ENCODE measurements at regions not wholly inside any gene's neighbourhood (a gene's known extent, or its start where the extent isn't known, plus 50 kb on each side); places are given as distances from the start of the nearest gene placed in this dataset.

GRCh38 chr4:128725405-128726055 is 84.0 kb upstream of the JADE1 start:
- Histone ChIP-seq H3K27me3 (ENCODE audit: insufficient read depth, insufficient read length) (no peaks in the 10 kb centered on the region), H3K4me1 (ENCODE audit: insufficient read depth, insufficient read length) (no peaks in the 10 kb centered on the region), H3K36me3 (ENCODE audit: insufficient read depth, insufficient read length, low read length) (no peaks in the 10 kb centered on the region), H3K9ac (ENCODE audit: insufficient read length, low read depth) (no peak overlapping the region), H3K9me3 (ENCODE audit: insufficient read depth, low read length) (no peaks in the 10 kb centered on the region), H3K4me3 (ENCODE audit: insufficient read length, low read depth) (no peak overlapping the region)
- DNase-seq (ENCODE audit: low read depth, low spot score) = no peak
- TF ChIP-seq YY1 (IDR thresholded peaks at IDR 0.05; ENCODE audit: insufficient read depth, insufficient read length) (no peak), ZNF274 (IDR thresholded peaks at IDR 0.05; ENCODE audit: low read depth, low read length) (no peak), SUZ12 (IDR thresholded peaks at IDR 0.05; ENCODE audit: extremely low read depth, insufficient read depth, insufficient read length) (no peak)

GRCh38 chr4:128722911-128723310 is 86.6 kb upstream of the JADE1 start:
- TF ChIP-seq SUZ12 (IDR thresholded peaks at IDR 0.05; ENCODE audit: extremely low read depth, insufficient read depth, insufficient read length) (no peak), YY1 (IDR thresholded peaks at IDR 0.05; ENCODE audit: insufficient read depth, insufficient read length) (no peak), ZNF274 (IDR thresholded peaks at IDR 0.05; ENCODE audit: low read depth, low read length) (no peak)
- H3K9ac ChIP-seq (ENCODE audit: insufficient read length, low read depth) = no peak overlapping the region
- no peaks in the 10 kb centered on the region for H3K27me3 ChIP-seq (ENCODE audit: insufficient read depth, insufficient read length)
- H3K9me3 ChIP-seq (ENCODE audit: insufficient read depth, low read length) = no peaks in the 10 kb centered on the region
- H3K4me3 ChIP-seq (ENCODE audit: insufficient read length, low read depth) = no peak overlapping the region
- H3K36me3 ChIP-seq (ENCODE audit: insufficient read depth, insufficient read length, low read length) = no peaks in the 10 kb centered on the region
- no peaks in the 10 kb centered on the region for H3K4me1 ChIP-seq (ENCODE audit: insufficient read depth, insufficient read length)
- DNase-seq (ENCODE audit: low read depth, low spot score) = no peak

GRCh38 chr4:128721896-128722295 is 87.6 kb upstream of the JADE1 start:
- TF ChIP-seq ZNF274 (IDR thresholded peaks at IDR 0.05; ENCODE audit: low read depth, low read length) = no peak
- H3K4me3 ChIP-seq (ENCODE audit: insufficient read length, low read depth) = no peak overlapping the region
- H3K36me3 ChIP-seq (ENCODE audit: insufficient read depth, insufficient read length, low read length) = no peaks in the 10 kb centered on the region
- H3K9ac ChIP-seq (ENCODE audit: insufficient read length, low read depth) = no peak overlapping the region
- H3K4me1 ChIP-seq (ENCODE audit: insufficient read depth, insufficient read length) = no peaks in the 10 kb centered on the region
- H3K9me3 ChIP-seq (ENCODE audit: insufficient read depth, low read length) = no peaks in the 10 kb centered on the region
- H3K27me3 ChIP-seq (ENCODE audit: insufficient read depth, insufficient read length) = no peaks in the 10 kb centered on the region
- no peak for DNase-seq (ENCODE audit: low read depth, low spot score)

- no peak for TF ChIP-seq YY1 (IDR thresholded peaks at IDR 0.05; ENCODE audit: insufficient read depth, insufficient read length)
- TF ChIP-seq SUZ12 (IDR thresholded peaks at IDR 0.05; ENCODE audit: extremely low read depth, insufficient read depth, insufficient read length) = no peak
- no peak for TF ChIP-seq ZNF274 (IDR thresholded peaks at IDR 0.05; ENCODE audit: low read depth, low read length)
- H3K27me3 ChIP-seq (ENCODE audit: insufficient read depth, insufficient read length) = no peaks in the 10 kb centered on the region
- H3K4me3 ChIP-seq (ENCODE audit: insufficient read length, low read depth) = no peak overlapping the region
- H3K36me3 ChIP-seq (ENCODE audit: insufficient read depth, insufficient read length, low read length) = no peaks in the 10 kb centered on the region
- H3K9me3 ChIP-seq (ENCODE audit: insufficient read depth, low read length) = no peaks in the 10 kb centered on the region
- H3K4me1 ChIP-seq (ENCODE audit: insufficient read depth, insufficient read length) = no peaks in the 10 kb centered on the region
- DNase-seq (ENCODE audit: low read depth, low spot score) = no peak
- H3K9ac ChIP-seq (ENCODE audit: insufficient read length, low read depth) = no peak overlapping the region
Observed at GRCh38 chr4:128720270-128720669, 89.2 kb upstream of the JADE1 start.

- Histone ChIP-seq H3K36me3 (ENCODE audit: insufficient read depth, insufficient read length, low read length) (no peaks in the 10 kb centered on the region), H3K4me3 (ENCODE audit: insufficient read length, low read depth) (no peak overlapping the region), H3K9ac (ENCODE audit: insufficient read length, low read depth) (no peak overlapping the region), H3K9me3 (ENCODE audit: insufficient read depth, low read length) (no peaks in the 10 kb centered on the region), H3K27me3 (ENCODE audit: insufficient read depth, insufficient read length) (no peaks in the 10 kb centered on the region), H3K4me1 (ENCODE audit: insufficient read depth, insufficient read length) (no peaks in the 10 kb centered on the region)
- TF ChIP-seq SUZ12 (IDR thresholded peaks at IDR 0.05; ENCODE audit: extremely low read depth, insufficient read depth, insufficient read length) = no peak
- DNase-seq (ENCODE audit: low read depth, low spot score) = no peak
Observed at GRCh38 chr4:128718768-128719167, 90.7 kb upstream of the JADE1 start.

GRCh38 chr4:128716338-128716737 is 93.2 kb upstream of the JADE1 start:
- H3K4me1 ChIP-seq (ENCODE audit: insufficient read depth, insufficient read length) = no peaks in the 10 kb centered on the region
- H3K27me3 ChIP-seq (ENCODE audit: insufficient read depth, insufficient read length) = no peaks in the 10 kb centered on the region
- H3K9ac ChIP-seq (ENCODE audit: insufficient read length, low read depth) = no peak overlapping the region
- H3K9me3 ChIP-seq (ENCODE audit: insufficient read depth, low read length) = no peaks in the 10 kb centered on the region
- no peak for TF ChIP-seq ZNF274 (IDR thresholded peaks at IDR 0.05; ENCODE audit: low read depth, low read length)
- TF ChIP-seq SUZ12 (IDR thresholded peaks at IDR 0.05; ENCODE audit: extremely low read depth, insufficient read depth, insufficient read length) = no peak
- TF ChIP-seq YY1 (IDR thresholded peaks at IDR 0.05; ENCODE audit: insufficient read depth, insufficient read length) = no peak
- H3K36me3 ChIP-seq (ENCODE audit: insufficient read depth, insufficient read length, low read length) = no peaks in the 10 kb centered on the region
- no peak for DNase-seq (ENCODE audit: low read depth, low spot score)
- H3K4me3 ChIP-seq (ENCODE audit: insufficient read length, low read depth) = no peak overlapping the region

GRCh38 chr4:128715616-128716015 is 93.9 kb upstream of the JADE1 start:
- DNase-seq (ENCODE audit: low read depth, low spot score) = no peak
- no peaks in the 10 kb centered on the region for H3K4me1 ChIP-seq (ENCODE audit: insufficient read depth, insufficient read length)
- no peak overlapping the region for H3K4me3 ChIP-seq (ENCODE audit: insufficient read length, low read depth)
- H3K27me3 ChIP-seq (ENCODE audit: insufficient read depth, insufficient read length) = no peaks in the 10 kb centered on the region
- TF ChIP-seq ZNF274 (IDR thresholded peaks at IDR 0.05; ENCODE audit: low read depth, low read length) (no peak), YY1 (IDR thresholded peaks at IDR 0.05; ENCODE audit: insufficient read depth, insufficient read length) (no peak), SUZ12 (IDR thresholded peaks at IDR 0.05; ENCODE audit: extremely low read depth, insufficient read depth, insufficient read length) (no peak)
- H3K9ac ChIP-seq (ENCODE audit: insufficient read length, low read depth) = no peak overlapping the region
- no peaks in the 10 kb centered on the region for H3K9me3 ChIP-seq (ENCODE audit: insufficient read depth, low read length)
- no peaks in the 10 kb centered on the region for H3K36me3 ChIP-seq (ENCODE audit: insufficient read depth, insufficient read length, low read length)

- TF ChIP-seq YY1 (IDR thresholded peaks at IDR 0.05; ENCODE audit: insufficient read depth, insufficient read length) (no peak), SUZ12 (IDR thresholded peaks at IDR 0.05; ENCODE audit: extremely low read depth, insufficient read depth, insufficient read length) (no peak), ZNF274 (IDR thresholded peaks at IDR 0.05; ENCODE audit: low read depth, low read length) (no peak)
- Histone ChIP-seq H3K9ac (ENCODE audit: insufficient read length, low read depth) (no peak overlapping the region), H3K36me3 (ENCODE audit: insufficient read depth, insufficient read length, low read length) (no peaks in the 10 kb centered on the region), H3K9me3 (ENCODE audit: insufficient read depth, low read length) (no peaks in the 10 kb centered on the region), H3K4me1 (ENCODE audit: insufficient read depth, insufficient read length) (no peaks in the 10 kb centered on the region), H3K27me3 (ENCODE audit: insufficient read depth, insufficient read length) (no peaks in the 10 kb centered on the region), H3K4me3 (ENCODE audit: insufficient read length, low read depth) (no peak overlapping the region)
- DNase-seq (ENCODE audit: low read depth, low spot score) = no peak
Observed at GRCh38 chr4:128711361-128711760, 98.1 kb upstream of the JADE1 start.

Data from NT2/D1 (cell line).